ENCODE measurements at regions not wholly inside any gene's neighbourhood (a gene's known extent, or its start where the extent isn't known, plus 50 kb on each side); places are given as distances from the start of the nearest gene placed in this dataset.

DNA sequence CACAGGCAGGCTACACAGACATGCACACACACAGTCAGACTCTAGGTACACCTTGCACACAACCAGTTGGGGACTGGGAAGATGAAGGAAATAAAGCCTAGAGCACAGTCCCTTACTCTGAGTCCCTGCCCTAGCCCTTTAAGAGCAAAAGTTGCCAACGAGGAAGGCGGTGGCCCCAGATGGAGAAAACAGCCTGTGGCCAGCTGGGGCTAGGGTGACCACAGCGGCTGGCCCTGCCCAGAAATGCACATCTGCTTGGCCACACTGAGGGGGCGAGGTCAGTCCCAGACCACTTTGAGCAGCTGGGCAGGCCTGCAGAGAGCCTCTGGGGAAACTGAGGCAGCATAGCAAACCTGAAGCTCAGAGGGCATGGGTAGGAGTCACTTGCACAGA is 52.3 kb downstream of the PTPRS start:
- no peak overlapping the region for H3K4me3 Mint-ChIP-seq
- Histone ChIP-seq H3K4ac (ENCODE audit: low read depth, low read length) (no peak overlapping the region), H3K14ac (ENCODE audit: insufficient read depth, low read length) (no peak overlapping the region), H2BK120ac (ENCODE audit: low read depth, low read length, poor library complexity, severe bottlenecking) (no peak overlapping the region), H3K9me3 (ENCODE audit: control insufficient read depth, low read depth, low read length) (no peaks in the 10 kb centered on the region), H2BK20ac (ENCODE audit: low read depth, low read length, poor library complexity, severe bottlenecking) (no peak overlapping the region), H3K23me2 (ENCODE audit: insufficient read length, low read depth, low read length, poor library complexity, severe bottlenecking) (peaks cover 1% of the 10 kb centered on the region), H3K9ac (ENCODE audit: extremely low read depth, insufficient read length, low read length) (no peak overlapping the region), H4K20me1 (ENCODE audit: control insufficient read depth, insufficient read depth, insufficient read length) (no peaks in the 10 kb centered on the region), H3K18ac (ENCODE audit: insufficient read length, low read depth, low read length) (no peak overlapping the region), H3K79me1 (ENCODE audit: insufficient read depth, low read depth, low read length, poor library complexity, severe bottlenecking) (peaks cover 15% of the 10 kb centered on the region), H4K5ac (ENCODE audit: insufficient read length, low read depth, low read length) (no peak overlapping the region), H4K8ac (replicated peaks; ENCODE audit: insufficient read length, low read depth, low read length) (no peak overlapping the region), H3K79me2 (ENCODE audit: insufficient read depth, low read length) (peaks cover 21% of the 10 kb centered on the region; the same call in 1 of the 2 replicates), H3K4me1 (ENCODE audit: insufficient read depth, low read length) (no peaks in the 10 kb centered on the region; the same call in 1 of the 2 replicates), H2AK5ac (ENCODE audit: insufficient read length, low read length) (no peak overlapping the region), H2AFZ (ENCODE audit: low read length) (no peak overlapping the region), H4K91ac (ENCODE audit: insufficient read length, low read depth, low read length) (no peak overlapping the region), H3K4me2 (ENCODE audit: insufficient read depth, insufficient read length, low read length) (no peak overlapping the region), H3T11ph (ENCODE audit: low read length) (no peak overlapping the region), H3K56ac (ENCODE audit: insufficient read length, low read depth, low read length) (no peak overlapping the region), H3K23ac (ENCODE audit: insufficient read length, low read depth, low read length) (no peak overlapping the region), H2BK12ac (ENCODE audit: insufficient read length, low read depth, low read length) (no peak overlapping the region), H3K27ac (ENCODE audit: insufficient read length, low read depth, low read length) (no peak overlapping the region), H2BK15ac (ENCODE audit: low read depth, low read length) (no peak overlapping the region), H3K27me3 (ENCODE audit: insufficient read depth, low read length) (no peaks in the 10 kb centered on the region), H2BK5ac (ENCODE audit: insufficient read length, low read length) (no peak overlapping the region)
- DNase-seq: no peak
- WGBS (ENCODE audit: extremely low coverage, insufficient read length, low lambda C conversion rate): no CpG with 5 or more reads among the region's 4 CpGs
- peaks cover 2% of the 10 kb centered on the region; the same call in 1 of the 2 replicates for H3K27me3 Mint-ChIP-seq (ENCODE audit: low read depth)
- H3K4me1 Mint-ChIP-seq: peaks cover 10 to 22% of the 10 kb centered on the region in 2 experiments
- peaks cover 12 to 29% (median 25%) of the 10 kb centered on the region in 3 experiments; a peak in 6 of 7 replicates for H3K36me3 Mint-ChIP-seq (ENCODE audit: insufficient read depth in 1 of 3, low read depth in 3 of 3)
- no peaks in the 10 kb centered on the region for H3K9me3 Mint-ChIP-seq
- H3K27ac Mint-ChIP-seq: no peak overlapping the region
- TF ChIP-seq, protein P1, sequence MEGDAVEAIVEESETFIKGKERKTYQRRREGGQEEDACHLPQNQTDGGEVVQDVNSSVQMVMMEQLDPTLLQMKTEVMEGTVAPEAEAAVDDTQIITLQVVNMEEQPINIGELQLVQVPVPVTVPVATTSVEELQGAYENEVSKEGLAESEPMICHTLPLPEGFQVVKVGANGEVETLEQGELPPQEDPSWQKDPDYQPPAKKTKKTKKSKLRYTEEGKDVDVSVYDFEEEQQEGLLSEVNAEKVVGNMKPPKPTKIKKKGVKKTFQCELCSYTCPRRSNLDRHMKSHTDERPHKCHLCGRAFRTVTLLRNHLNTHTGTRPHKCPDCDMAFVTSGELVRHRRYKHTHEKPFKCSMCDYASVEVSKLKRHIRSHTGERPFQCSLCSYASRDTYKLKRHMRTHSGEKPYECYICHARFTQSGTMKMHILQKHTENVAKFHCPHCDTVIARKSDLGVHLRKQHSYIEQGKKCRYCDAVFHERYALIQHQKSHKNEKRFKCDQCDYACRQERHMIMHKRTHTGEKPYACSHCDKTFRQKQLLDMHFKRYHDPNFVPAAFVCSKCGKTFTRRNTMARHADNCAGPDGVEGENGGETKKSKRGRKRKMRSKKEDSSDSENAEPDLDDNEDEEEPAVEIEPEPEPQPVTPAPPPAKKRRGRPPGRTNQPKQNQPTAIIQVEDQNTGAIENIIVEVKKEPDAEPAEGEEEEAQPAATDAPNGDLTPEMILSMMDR (conservative IDR thresholded peaks at IDR 0.05): no peak
